8988T (cell line): ENCODE measurements at regions not wholly inside any gene's neighbourhood (a gene's known extent, or its start where the extent isn't known, plus 50 kb on each side); places are given as distances from the start of the nearest gene placed in this dataset.

Experiments used
- DNase-seq: peaks from one replicate; pipeline ENCODE4 v3.0.0; 2011

GRCh38 chr12:92340003-92340402, 194.4 kb upstream of the BTG1 start:
- no peak for DNase-seq

GRCh38 chr12:92339198-92339821, 193.7 kb upstream of the BTG1 start:
- no peak for DNase-seq

GRCh38 chr12:92338671-92339070, 193.0 kb upstream of the BTG1 start:
- DNase-seq = no peak

- no peak for DNase-seq
Observed at GRCh38 chr12:92338102-92338501, 192.5 kb upstream of the BTG1 start.

GRCh38 chr12:92337128-92337527, 191.5 kb upstream of the BTG1 start:
- DNase-seq = no peak

GRCh38 chr12:92336641-92337040, 191.0 kb upstream of the BTG1 start:
- no peak for DNase-seq

- DNase-seq = no peak
Observed at GRCh38 chr12:92335831-92336230, 190.2 kb upstream of the BTG1 start.

GRCh38 chr12:92334552-92334951, 188.9 kb upstream of the BTG1 start:
- no peak for DNase-seq

GRCh38 chr12:92332552-92332951, 186.9 kb upstream of the BTG1 start:
- no peak for DNase-seq

GRCh38 chr12:92331383-92331782, 185.7 kb upstream of the BTG1 start:
- DNase-seq = no peak

- no peak for DNase-seq
Observed at GRCh38 chr12:92330654-92331053, 185.0 kb upstream of the BTG1 start.

GRCh38 chr12:92326877-92327276, 181.2 kb upstream of the BTG1 start:
- DNase-seq = no peak

- DNase-seq = no peak
Observed at GRCh38 chr12:92324849-92325500, 179.3 kb upstream of the BTG1 start.

- no peak for DNase-seq
Observed at GRCh38 chr12:92312463-92312964, 166.9 kb upstream of the BTG1 start.

- no peak for DNase-seq
Observed at GRCh38 chr12:92304371-92305055, 158.9 kb upstream of the BTG1 start.

- no peak for DNase-seq
Observed at GRCh38 chr12:92302041-92302829, 156.6 kb upstream of the BTG1 start.

- DNase-seq = no peak
Observed at GRCh38 chr12:92301356-92301755, 155.7 kb upstream of the BTG1 start.

GRCh38 chr12:92300777-92301176, 155.1 kb upstream of the BTG1 start:
- no peak for DNase-seq

- DNase-seq = no peak
Observed at GRCh38 chr12:92299744-92300143, 154.1 kb upstream of the BTG1 start.

- DNase-seq = no peak
Observed at GRCh38 chr12:92299344-92299743, 153.7 kb upstream of the BTG1 start.

- DNase-seq = no peak
Observed at GRCh38 chr12:92297932-92298696, 152.5 kb upstream of the BTG1 start.

- DNase-seq = no peak
Observed at GRCh38 chr12:92297405-92297804, 151.8 kb upstream of the BTG1 start.

- no peak for DNase-seq
Observed at GRCh38 chr12:92295523-92295922, 149.9 kb upstream of the BTG1 start.
